HEK293 (cell line): ENCODE measurements at regions not wholly inside any gene's neighbourhood (a gene's known extent, or its start where the extent isn't known, plus 50 kb on each side); places are given as distances from the start of the nearest gene placed in this dataset.
A peak's percentile ranks its signal among the peaks of the same experiment; 100 is the strongest.

ENCODE experiments used
- EGR2 ChIP-seq: fragments of 450-650 bp; formaldehyde crosslinking; IDR thresholded peaks from 2 replicates; pipeline ENCODE4 v1.5.1; 2016; ENCODE audit warnings: low read depth, missing biosample characterization, missing genetic modification characterization
- FEZF1 ChIP-seq: fragments of 450-650 bp; formaldehyde crosslinking; IDR thresholded peaks from 2 replicates; pipeline ENCODE4 v1.5.1; 2016; ENCODE audit warnings: missing biosample characterization, missing genetic modification characterization
- GLIS1 ChIP-seq: fragments of 450-650 bp; formaldehyde crosslinking; IDR thresholded peaks from 2 replicates; pipeline ENCODE4 v1.5.1; 2016; ENCODE audit warnings: missing biosample characterization, missing genetic modification characterization
- YY2 ChIP-seq: fragments of 450-650 bp; formaldehyde crosslinking; IDR thresholded peaks from 2 replicates; pipeline ENCODE4 v1.5.1; 2016; ENCODE audit warnings: missing biosample characterization, missing genetic modification characterization
- ZFP37 ChIP-seq: fragments of 450-650 bp; formaldehyde crosslinking; IDR thresholded peaks from 2 replicates; pipeline ENCODE4 v1.5.1; 2016; ENCODE audit warnings: missing biosample characterization, missing genetic modification characterization
- ZIC2 ChIP-seq: fragments of 450-650 bp; formaldehyde crosslinking; IDR thresholded peaks from 2 replicates; pipeline ENCODE4 v1.5.1; 2016; ENCODE audit warnings: missing biosample characterization, missing genetic modification characterization
- ZNF114 ChIP-seq: fragments of 450-650 bp; formaldehyde crosslinking; IDR thresholded peaks from 2 replicates; pipeline ENCODE4 v1.5.0; 2017; ENCODE audit warnings: missing biosample characterization, missing genetic modification characterization
- ZNF132 ChIP-seq: fragments of 450-650 bp; formaldehyde crosslinking; IDR thresholded peaks from 2 replicates; pipeline ENCODE4 v1.5.1; 2017; ENCODE audit warnings: missing biosample characterization, missing genetic modification characterization, borderline replicate concordance
- ZNF138 ChIP-seq: fragments of 450-650 bp; formaldehyde crosslinking; IDR thresholded peaks from 2 replicates; pipeline ENCODE4 v1.5.1; 2016; ENCODE audit warnings: missing biosample characterization, missing genetic modification characterization, borderline replicate concordance
- ZNF140 ChIP-seq: fragments of 450-650 bp; formaldehyde crosslinking; IDR thresholded peaks from 2 replicates; pipeline ENCODE4 v1.5.1; 2016; ENCODE audit warnings: missing biosample characterization, missing genetic modification characterization
- ZNF157 ChIP-seq: fragments of 450-650 bp; formaldehyde crosslinking; IDR thresholded peaks from 2 replicates; pipeline ENCODE4 v1.5.1; 2016; ENCODE audit warnings: missing biosample characterization, missing genetic modification characterization
- ZNF202 ChIP-seq: fragments of 450-650 bp; formaldehyde crosslinking; IDR thresholded peaks from 2 replicates; pipeline ENCODE4 v1.5.1; 2016; ENCODE audit warnings: missing biosample characterization, missing genetic modification characterization, borderline replicate concordance
- ZNF221 ChIP-seq: fragments of 450-650 bp; formaldehyde crosslinking; IDR thresholded peaks from 2 replicates; pipeline ENCODE4 v1.5.1; 2017; ENCODE audit warnings: missing biosample characterization, missing genetic modification characterization, borderline replicate concordance
- ZNF24 ChIP-seq: fragments of 450-650 bp; formaldehyde crosslinking; IDR thresholded peaks from 2 replicates; pipeline ENCODE4 v1.5.1; 2016; ENCODE audit warnings: missing biosample characterization, missing genetic modification characterization
- ZNF248 ChIP-seq: fragments of 450-650 bp; formaldehyde crosslinking; IDR thresholded peaks from 2 replicates; pipeline ENCODE4 v1.5.1; 2017; ENCODE audit warnings: missing biosample characterization, missing genetic modification characterization
- ZNF335 ChIP-seq: fragments of 450-650 bp; formaldehyde crosslinking; conservative IDR thresholded peaks from 2 replicates; pipeline ENCODE4 v1.5.1; 2016; ENCODE audit warnings: missing biosample characterization, missing genetic modification characterization
- ZNF37A ChIP-seq: fragments of 450-650 bp; IDR thresholded peaks from 2 replicates; pipeline ENCODE4 v1.5.1; 2018; ENCODE audit warnings: missing biosample characterization, missing genetic modification characterization
- ZNF404 ChIP-seq: fragments of 450-650 bp; formaldehyde crosslinking; IDR thresholded peaks from 2 replicates; pipeline ENCODE4 v1.5.1; 2017; ENCODE audit warnings: missing biosample characterization, missing genetic modification characterization
- ZNF416 ChIP-seq: fragments of 450-650 bp; formaldehyde crosslinking; IDR thresholded peaks from 2 replicates; pipeline ENCODE4 v1.5.1; 2016; ENCODE audit warnings: missing biosample characterization, missing genetic modification characterization
- ZNF433 ChIP-seq: fragments of 450-650 bp; formaldehyde crosslinking; IDR thresholded peaks from 2 replicates; pipeline ENCODE4 v1.5.1; 2016; ENCODE audit warnings: missing biosample characterization, missing genetic modification characterization, low read depth
- ZNF473 ChIP-seq: fragments of 450-650 bp; formaldehyde crosslinking; IDR thresholded peaks from 2 replicates; pipeline ENCODE4 v1.5.1; 2017; ENCODE audit warnings: missing biosample characterization, missing genetic modification characterization
- ZNF560 ChIP-seq: fragments of 450-650 bp; formaldehyde crosslinking; IDR thresholded peaks from 2 replicates; pipeline ENCODE4 v1.5.1; 2017; ENCODE audit warnings: missing biosample characterization, missing genetic modification characterization, borderline replicate concordance
- ZNF670 ChIP-seq: fragments of 450-650 bp; formaldehyde crosslinking; IDR thresholded peaks from 2 replicates; pipeline ENCODE4 v1.5.1; 2016; ENCODE audit warnings: missing biosample characterization, missing genetic modification characterization, low read depth
- ZNF701 ChIP-seq: fragments of 450-650 bp; formaldehyde crosslinking; IDR thresholded peaks from 2 replicates; pipeline ENCODE4 v1.5.1; 2016; ENCODE audit warnings: missing biosample characterization, missing genetic modification characterization
- ZNF76 ChIP-seq: fragments of 450-650 bp; formaldehyde crosslinking; IDR thresholded peaks from 2 replicates; pipeline ENCODE4; 2016; ENCODE audit warnings: low read depth, missing biosample characterization, missing genetic modification characterization, borderline replicate concordance
- ZNF785 ChIP-seq: fragments of 450-650 bp; formaldehyde crosslinking; IDR thresholded peaks from 2 replicates; pipeline ENCODE4 v1.5.1; 2016; ENCODE audit warnings: missing biosample characterization, missing genetic modification characterization
- ZNF837 ChIP-seq: fragments of 450-650 bp; formaldehyde crosslinking; IDR thresholded peaks from 2 replicates; pipeline ENCODE4 v1.5.1; 2016; ENCODE audit warnings: missing biosample characterization, missing genetic modification characterization
- ZSCAN23 ChIP-seq: fragments of 450-650 bp; formaldehyde crosslinking; IDR thresholded peaks from 2 replicates; pipeline ENCODE4 v1.5.1; 2016; ENCODE audit warnings: missing biosample characterization, missing genetic modification characterization
- TF ChIP-seq, protein P1 (sequence below): fragments of 450-650 bp; IDR thresholded peaks from 2 replicates; pipeline ENCODE4 v1.5.1; 2018; ENCODE audit warnings: missing biosample characterization, missing genetic modification characterization
- TF ChIP-seq, protein P2 (sequence below): fragments of 450-650 bp; formaldehyde crosslinking; IDR thresholded peaks from 2 replicates; pipeline ENCODE4 v1.5.1; 2016; ENCODE audit warnings: missing biosample characterization, missing genetic modification characterization, low read depth
- TF ChIP-seq, protein P3 (sequence below): fragments of 450-650 bp; formaldehyde crosslinking; IDR thresholded peaks from 2 replicates; pipeline ENCODE4 v1.5.1; 2017; ENCODE audit warnings: missing biosample characterization, missing genetic modification characterization
- TF ChIP-seq, protein P4 (sequence below): fragments of 450-650 bp; formaldehyde crosslinking; IDR thresholded peaks from 2 replicates; pipeline ENCODE4 v1.5.1; 2016; ENCODE audit warnings: missing biosample characterization, missing genetic modification characterization, low read depth
- TF ChIP-seq, protein P5 (sequence below): fragments of 450-650 bp; formaldehyde crosslinking; IDR thresholded peaks from 2 replicates; pipeline ENCODE4 v1.5.1; 2016; ENCODE audit warnings: missing biosample characterization, missing genetic modification characterization

DNA sequence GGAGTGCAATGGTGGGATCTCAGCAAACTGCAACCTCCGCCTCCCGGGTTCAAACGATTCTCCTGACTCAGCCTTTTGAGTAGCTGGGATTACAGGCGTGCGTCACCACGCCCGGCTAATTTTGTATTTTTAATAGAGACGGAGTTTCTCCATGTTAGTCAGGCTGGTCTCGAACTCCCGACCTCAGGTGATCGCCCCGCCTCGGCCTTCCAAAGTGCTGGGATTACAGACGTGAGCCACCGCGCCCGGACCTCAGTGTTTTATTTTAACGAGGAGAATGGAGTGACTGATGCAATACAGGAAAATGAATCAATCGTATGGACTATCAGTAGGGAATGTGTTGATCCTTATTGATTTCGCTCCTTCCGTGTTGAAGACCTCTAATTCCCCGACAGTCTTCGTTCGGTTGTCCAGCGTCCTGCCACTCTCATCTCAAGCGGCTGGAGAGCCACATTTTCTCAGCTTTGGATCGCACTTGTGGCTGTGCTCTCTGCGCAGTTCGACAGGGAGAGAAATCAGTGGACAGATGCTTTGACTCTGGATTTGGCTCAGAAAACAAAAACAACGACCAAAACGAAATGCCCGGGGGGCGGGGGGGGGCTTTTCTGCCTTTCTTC is 166.2 kb downstream of the TRIM27 start (continued):
- TF ChIP-seq ZNF76 (tag by site-specific recombination) (peak; percentile 58; the same call in 1 of the 2 replicates), ZNF202 (tag by site-specific recombination) (no peak), ZNF670 (tag by site-specific recombination) (no peak), ZSCAN23 (peak; percentile 50; the same call in 1 of the 2 replicates), EGR2 (tag by site-specific recombination) (no peak), ZNF114 (tag by site-specific recombination) (no peak), ZIC2 (tag by site-specific recombination) (no peak), ZNF248 (tag by site-specific recombination) (no peak), YY2 (peak; percentile 41; the same call in 1 of the 2 replicates), ZNF473 (tag by site-specific recombination) (no peak), GLIS1 (tag by site-specific recombination) (no peak), ZNF560 (tag by site-specific recombination) (no peak), ZNF335 (tag by site-specific recombination) (peak; percentile 76), ZNF37A (tag by site-specific recombination) (no peak), ZNF132 (tag by site-specific recombination) (no peak), ZNF785 (tag by site-specific recombination) (peak; percentile 64; the same call in 1 of the 2 replicates), ZNF221 (tag by site-specific recombination) (no peak), ZFP37 (peak; percentile 38), FEZF1 (tag by site-specific recombination) (no peak), ZNF404 (tag by site-specific recombination) (no peak), ZNF416 (tag by site-specific recombination) (no peak), ZNF837 (tag by site-specific recombination) (no peak), ZNF138 (tag by site-specific recombination) (no peak), ZNF157 (tag by site-specific recombination) (no peak), ZNF701 (tag by site-specific recombination) (no peak), ZNF24 (tag by site-specific recombination) (peak; percentile 95), ZNF433 (tag by site-specific recombination) (no peak), ZNF140 (no peak)
- TF ChIP-seq, protein P1, sequence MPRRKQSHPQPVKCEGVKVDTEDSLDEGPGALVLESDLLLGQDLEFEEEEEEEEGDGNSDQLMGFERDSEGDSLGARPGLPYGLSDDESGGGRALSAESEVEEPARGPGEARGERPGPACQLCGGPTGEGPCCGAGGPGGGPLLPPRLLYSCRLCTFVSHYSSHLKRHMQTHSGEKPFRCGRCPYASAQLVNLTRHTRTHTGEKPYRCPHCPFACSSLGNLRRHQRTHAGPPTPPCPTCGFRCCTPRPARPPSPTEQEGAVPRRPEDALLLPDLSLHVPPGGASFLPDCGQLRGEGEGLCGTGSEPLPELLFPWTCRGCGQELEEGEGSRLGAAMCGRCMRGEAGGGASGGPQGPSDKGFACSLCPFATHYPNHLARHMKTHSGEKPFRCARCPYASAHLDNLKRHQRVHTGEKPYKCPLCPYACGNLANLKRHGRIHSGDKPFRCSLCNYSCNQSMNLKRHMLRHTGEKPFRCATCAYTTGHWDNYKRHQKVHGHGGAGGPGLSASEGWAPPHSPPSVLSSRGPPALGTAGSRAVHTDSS: no peak
- TF ChIP-seq, protein P2, sequence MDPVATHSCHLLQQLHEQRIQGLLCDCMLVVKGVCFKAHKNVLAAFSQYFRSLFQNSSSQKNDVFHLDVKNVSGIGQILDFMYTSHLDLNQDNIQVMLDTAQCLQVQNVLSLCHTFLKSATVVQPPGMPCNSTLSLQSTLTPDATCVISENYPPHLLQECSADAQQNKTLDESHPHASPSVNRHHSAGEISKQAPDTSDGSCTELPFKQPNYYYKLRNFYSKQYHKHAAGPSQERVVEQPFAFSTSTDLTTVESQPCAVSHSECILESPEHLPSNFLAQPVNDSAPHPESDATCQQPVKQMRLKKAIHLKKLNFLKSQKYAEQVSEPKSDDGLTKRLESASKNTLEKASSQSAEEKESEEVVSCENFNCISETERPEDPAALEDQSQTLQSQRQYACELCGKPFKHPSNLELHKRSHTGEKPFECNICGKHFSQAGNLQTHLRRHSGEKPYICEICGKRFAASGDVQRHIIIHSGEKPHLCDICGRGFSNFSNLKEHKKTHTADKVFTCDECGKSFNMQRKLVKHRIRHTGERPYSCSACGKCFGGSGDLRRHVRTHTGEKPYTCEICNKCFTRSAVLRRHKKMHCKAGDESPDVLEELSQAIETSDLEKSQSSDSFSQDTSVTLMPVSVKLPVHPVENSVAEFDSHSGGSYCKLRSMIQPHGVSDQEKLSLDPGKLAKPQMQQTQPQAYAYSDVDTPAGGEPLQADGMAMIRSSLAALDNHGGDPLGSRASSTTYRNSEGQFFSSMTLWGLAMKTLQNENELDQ (tag by site-specific recombination): no peak
- TF ChIP-seq, protein P3, sequence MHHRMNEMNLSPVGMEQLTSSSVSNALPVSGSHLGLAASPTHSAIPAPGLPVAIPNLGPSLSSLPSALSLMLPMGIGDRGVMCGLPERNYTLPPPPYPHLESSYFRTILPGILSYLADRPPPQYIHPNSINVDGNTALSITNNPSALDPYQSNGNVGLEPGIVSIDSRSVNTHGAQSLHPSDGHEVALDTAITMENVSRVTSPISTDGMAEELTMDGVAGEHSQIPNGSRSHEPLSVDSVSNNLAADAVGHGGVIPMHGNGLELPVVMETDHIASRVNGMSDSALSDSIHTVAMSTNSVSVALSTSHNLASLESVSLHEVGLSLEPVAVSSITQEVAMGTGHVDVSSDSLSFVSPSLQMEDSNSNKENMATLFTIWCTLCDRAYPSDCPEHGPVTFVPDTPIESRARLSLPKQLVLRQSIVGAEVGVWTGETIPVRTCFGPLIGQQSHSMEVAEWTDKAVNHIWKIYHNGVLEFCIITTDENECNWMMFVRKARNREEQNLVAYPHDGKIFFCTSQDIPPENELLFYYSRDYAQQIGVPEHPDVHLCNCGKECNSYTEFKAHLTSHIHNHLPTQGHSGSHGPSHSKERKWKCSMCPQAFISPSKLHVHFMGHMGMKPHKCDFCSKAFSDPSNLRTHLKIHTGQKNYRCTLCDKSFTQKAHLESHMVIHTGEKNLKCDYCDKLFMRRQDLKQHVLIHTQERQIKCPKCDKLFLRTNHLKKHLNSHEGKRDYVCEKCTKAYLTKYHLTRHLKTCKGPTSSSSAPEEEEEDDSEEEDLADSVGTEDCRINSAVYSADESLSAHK (tag by site-specific recombination): peak; percentile 42; the same call in 1 of the 2 replicates
- TF ChIP-seq, protein P4, sequence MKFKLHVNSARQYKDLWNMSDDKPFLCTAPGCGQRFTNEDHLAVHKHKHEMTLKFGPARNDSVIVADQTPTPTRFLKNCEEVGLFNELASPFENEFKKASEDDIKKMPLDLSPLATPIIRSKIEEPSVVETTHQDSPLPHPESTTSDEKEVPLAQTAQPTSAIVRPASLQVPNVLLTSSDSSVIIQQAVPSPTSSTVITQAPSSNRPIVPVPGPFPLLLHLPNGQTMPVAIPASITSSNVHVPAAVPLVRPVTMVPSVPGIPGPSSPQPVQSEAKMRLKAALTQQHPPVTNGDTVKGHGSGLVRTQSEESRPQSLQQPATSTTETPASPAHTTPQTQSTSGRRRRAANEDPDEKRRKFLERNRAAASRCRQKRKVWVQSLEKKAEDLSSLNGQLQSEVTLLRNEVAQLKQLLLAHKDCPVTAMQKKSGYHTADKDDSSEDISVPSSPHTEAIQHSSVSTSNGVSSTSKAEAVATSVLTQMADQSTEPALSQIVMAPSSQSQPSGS (tag by site-specific recombination): peak; percentile 61
- TF ChIP-seq, protein P5, sequence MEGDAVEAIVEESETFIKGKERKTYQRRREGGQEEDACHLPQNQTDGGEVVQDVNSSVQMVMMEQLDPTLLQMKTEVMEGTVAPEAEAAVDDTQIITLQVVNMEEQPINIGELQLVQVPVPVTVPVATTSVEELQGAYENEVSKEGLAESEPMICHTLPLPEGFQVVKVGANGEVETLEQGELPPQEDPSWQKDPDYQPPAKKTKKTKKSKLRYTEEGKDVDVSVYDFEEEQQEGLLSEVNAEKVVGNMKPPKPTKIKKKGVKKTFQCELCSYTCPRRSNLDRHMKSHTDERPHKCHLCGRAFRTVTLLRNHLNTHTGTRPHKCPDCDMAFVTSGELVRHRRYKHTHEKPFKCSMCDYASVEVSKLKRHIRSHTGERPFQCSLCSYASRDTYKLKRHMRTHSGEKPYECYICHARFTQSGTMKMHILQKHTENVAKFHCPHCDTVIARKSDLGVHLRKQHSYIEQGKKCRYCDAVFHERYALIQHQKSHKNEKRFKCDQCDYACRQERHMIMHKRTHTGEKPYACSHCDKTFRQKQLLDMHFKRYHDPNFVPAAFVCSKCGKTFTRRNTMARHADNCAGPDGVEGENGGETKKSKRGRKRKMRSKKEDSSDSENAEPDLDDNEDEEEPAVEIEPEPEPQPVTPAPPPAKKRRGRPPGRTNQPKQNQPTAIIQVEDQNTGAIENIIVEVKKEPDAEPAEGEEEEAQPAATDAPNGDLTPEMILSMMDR (tag by site-specific recombination): no peak
